ENCODE measurements at regions not wholly inside any gene's neighbourhood (a gene's known extent, or its start where the extent isn't known, plus 50 kb on each side); places are given as distances from the start of the nearest gene placed in this dataset.
A peak's percentile ranks its signal among the peaks of the same experiment; 100 is the strongest.

- Histone ChIP-seq H3K36me3 (ENCODE audit: control insufficient read depth in 4 of 4, insufficient read depth in 4 of 4, low read length in 4 of 4) (no peaks in the 10 kb centered on the region), H3K9me3 (ENCODE audit: control insufficient read depth in 4 of 4, insufficient read depth in 3 of 4, low read length in 3 of 4) (peaks cover 0 to 2% (median 0%) of the 10 kb centered on the region in 4 donors), H3K9ac (ENCODE audit: insufficient read depth in 1 of 2, low read length in 2 of 2) (peak overlapping the region in 1 of 2 donors; percentile 54), H3K4me3 (no peak overlapping the region), H3K4me1 (ENCODE audit: control insufficient read depth in 5 of 5, insufficient read depth in 5 of 5, low read length in 5 of 5) (peaks cover 0 to 28% (median 15%) of the 10 kb centered on the region in 5 donors), H3K27ac (ENCODE audit: low read depth in 1 of 2, low read length in 1 of 2) (peak overlapping the region; percentile 37 to 54), H3K27me3 (ENCODE audit: control insufficient read depth in 3 of 3, insufficient read depth in 3 of 3, low read length in 2 of 3) (no peaks in the 10 kb centered on the region)
- 48 to 55% methylated on average over 8 of the region's 8 CpGs for WGBS, 2 donors
- peak; percentile 61 for ATAC-seq (ENCODE audit: insufficient read depth, low FRiP score)
- TF ChIP-seq, protein P1, sequence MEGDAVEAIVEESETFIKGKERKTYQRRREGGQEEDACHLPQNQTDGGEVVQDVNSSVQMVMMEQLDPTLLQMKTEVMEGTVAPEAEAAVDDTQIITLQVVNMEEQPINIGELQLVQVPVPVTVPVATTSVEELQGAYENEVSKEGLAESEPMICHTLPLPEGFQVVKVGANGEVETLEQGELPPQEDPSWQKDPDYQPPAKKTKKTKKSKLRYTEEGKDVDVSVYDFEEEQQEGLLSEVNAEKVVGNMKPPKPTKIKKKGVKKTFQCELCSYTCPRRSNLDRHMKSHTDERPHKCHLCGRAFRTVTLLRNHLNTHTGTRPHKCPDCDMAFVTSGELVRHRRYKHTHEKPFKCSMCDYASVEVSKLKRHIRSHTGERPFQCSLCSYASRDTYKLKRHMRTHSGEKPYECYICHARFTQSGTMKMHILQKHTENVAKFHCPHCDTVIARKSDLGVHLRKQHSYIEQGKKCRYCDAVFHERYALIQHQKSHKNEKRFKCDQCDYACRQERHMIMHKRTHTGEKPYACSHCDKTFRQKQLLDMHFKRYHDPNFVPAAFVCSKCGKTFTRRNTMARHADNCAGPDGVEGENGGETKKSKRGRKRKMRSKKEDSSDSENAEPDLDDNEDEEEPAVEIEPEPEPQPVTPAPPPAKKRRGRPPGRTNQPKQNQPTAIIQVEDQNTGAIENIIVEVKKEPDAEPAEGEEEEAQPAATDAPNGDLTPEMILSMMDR (IDR thresholded peaks at IDR 0.05; ENCODE audit: control extremely low read depth, extremely low read depth), result no peak
- DNase-seq, result peak; percentile 84 to 96 (median 91)
Measured at GRCh38 chr9:107750741-107751566, 261.4 kb upstream of the KLF4 start.

- Histone ChIP-seq H3K36me3 (ENCODE audit: control insufficient read depth in 4 of 4, insufficient read depth in 4 of 4, low read length in 4 of 4) (no peaks in the 10 kb centered on the region), H3K4me3 (no peak overlapping the region), H3K4me1 (ENCODE audit: control insufficient read depth in 5 of 5, insufficient read depth in 5 of 5, low read length in 5 of 5) (peaks cover 0 to 28% (median 15%) of the 10 kb centered on the region in 5 donors), H3K27me3 (ENCODE audit: control insufficient read depth in 3 of 3, insufficient read depth in 3 of 3, low read length in 2 of 3) (no peaks in the 10 kb centered on the region), H3K27ac (ENCODE audit: low read depth in 1 of 2, low read length in 1 of 2) (peak overlapping the region; percentile 64 to 86), H3K9ac (ENCODE audit: insufficient read depth in 1 of 2, low read length in 2 of 2) (peak overlapping the region in 1 of 2 donors; percentile 54), H3K9me3 (ENCODE audit: control insufficient read depth in 4 of 4, insufficient read depth in 3 of 4, low read length in 3 of 4) (peaks cover 0 to 2% (median 0%) of the 10 kb centered on the region in 4 donors)
- TF ChIP-seq, protein P1 (IDR thresholded peaks at IDR 0.05; ENCODE audit: control extremely low read depth, extremely low read depth), result no peak
- WGBS, 2 donors, result 45 to 51% methylated on average over 5 of the region's 5 CpGs
- DNase-seq (peak; percentile 82 to 91 (median 88)), ATAC-seq (ENCODE audit: insufficient read depth, low FRiP score) (peak; percentile 66)
Measured at GRCh38 chr9:107749787-107750444, 260.3 kb upstream of the KLF4 start.

GRCh38 chr9:107744873-107745272 is 255.3 kb upstream of the KLF4 start:
- 92 to 96% methylated on average over 2 of the region's 2 CpGs for WGBS, 2 donors
- TF ChIP-seq, protein P1 (IDR thresholded peaks at IDR 0.05; ENCODE audit: control extremely low read depth, extremely low read depth), result no peak
- H3K9ac ChIP-seq (ENCODE audit: insufficient read depth in 1 of 2, low read length in 2 of 2), result no peak overlapping the region

More at GRCh38 chr9:107744873-107745272, 255.3 kb upstream of the KLF4 start:
- no peak for DNase-seq
- Histone ChIP-seq H3K36me3 (ENCODE audit: control insufficient read depth in 4 of 4, insufficient read depth in 4 of 4, low read length in 4 of 4) (no peaks in the 10 kb centered on the region), H3K9me3 (ENCODE audit: control insufficient read depth in 4 of 4, insufficient read depth in 3 of 4, low read length in 3 of 4) (peaks cover 0 to 2% (median 0%) of the 10 kb centered on the region in 4 donors), H3K27ac (ENCODE audit: low read depth in 1 of 2, low read length in 1 of 2) (no peak overlapping the region), H3K4me1 (ENCODE audit: control insufficient read depth in 5 of 5, insufficient read depth in 5 of 5, low read length in 5 of 5) (peaks cover 0 to 23% (median 9%) of the 10 kb centered on the region in 5 donors), H3K4me3 (no peak overlapping the region), H3K27me3 (ENCODE audit: control insufficient read depth in 3 of 3, insufficient read depth in 3 of 3, low read length in 2 of 3) (no peaks in the 10 kb centered on the region)
- ATAC-seq (ENCODE audit: insufficient read depth, low FRiP score), result no peak
